Panc1 (cell line): ENCODE measurements at regions not wholly inside any gene's neighbourhood (a gene's known extent, or its start where the extent isn't known, plus 50 kb on each side); places are given as distances from the start of the nearest gene placed in this dataset.
"Not testable (repeated sequence)": the region's sequence is repeated elsewhere in the genome, so short reads cannot be mapped to it uniquely, and the experiment has no call there.

Experiments used
- ATAC-seq: fragments of 200-7000 bp; cut with Tn5 transposase; 2 replicates; pipeline ENCODE4 v1.9.1; 2020; ENCODE audit warnings: mild to moderate bottlenecking, moderate library complexity
- BruUV-seq: library from RNA; stranded (reverse); fragments of 400-500 nt; replicated peaks from 2 replicates; lab custom pipeline; 2021; lab: Mats Ljungman, UMichigan
- CTCF ChIA-PET: fragments of 300-600 bp; sonication (Branson Sonifier 250); formaldehyde crosslinking; loops from one replicate; lab custom pipeline; 2022; ENCODE audit warnings: antibody characterized with exemption; lab: Charles Lee
- POLR2A ChIA-PET: fragments of 300-600 bp; sonication (Branson Sonifier 250); formaldehyde crosslinking; loops from one replicate; lab custom pipeline; 2022; ENCODE audit warnings: antibody characterized with exemption; lab: Charles Lee
- DNase-seq: peaks from one replicate; pipeline ENCODE4 v3.0.0-alpha.2; 2010; ENCODE audit warnings: low read depth, low spot score
- H3K27ac ChIP-seq: 2 replicates; pipeline ENCODE4 v1.5.1; 2011; ENCODE audit warnings: mild to moderate bottlenecking, low read length, inconsistent platforms
- H3K27me3 ChIP-seq: fragments of 200-500 bp; sonication (Bioruptor generic); 2 replicates; pipeline ENCODE4 v1.6.0; 2014; ENCODE audit warnings: low read length, inconsistent platforms; ENCODE audit not compliant: control insufficient read depth, insufficient read depth
- H3K36me3 ChIP-seq: fragments of 200-500 bp; sonication (Bioruptor generic); 2 replicates; pipeline ENCODE4 v1.5.1; 2014; ENCODE audit warnings: inconsistent platforms, mild to moderate bottlenecking, low read length, moderate library complexity; ENCODE audit not compliant: control insufficient read depth, insufficient read depth
- H3K4me1 ChIP-seq: 2 replicates; pipeline ENCODE4 v1.5.1; 2011; ENCODE audit warnings: inconsistent platforms, mild to moderate bottlenecking, low read length, moderate library complexity; ENCODE audit not compliant: control insufficient read depth, insufficient read depth
- H3K4me3 ChIP-seq, 2 experiments: 2 replicates each; pipeline ENCODE4 v1.5.1; 2011 to 2012; ENCODE audit warnings: low read depth in 2 of 2, low read length in 2 of 2, mild to moderate bottlenecking in 2 of 2, inconsistent platforms in 1 of 2, moderate library complexity in 1 of 2
- H3K9me3 ChIP-seq: fragments of 200-500 bp; sonication (Bioruptor generic); 2 replicates; pipeline ENCODE4 v1.5.1; 2014; ENCODE audit warnings: low read depth, mild to moderate bottlenecking, inconsistent platforms, low read length, moderate library complexity; ENCODE audit not compliant: control insufficient read depth, insufficient read depth
- POLR2AphosphoS5 ChIP-seq: IDR thresholded peaks from 2 replicates; pipeline ENCODE4 v1.6.1; 2012; ENCODE audit warnings: mild to moderate bottlenecking, low read depth, low read length, moderate library complexity
- SIN3A ChIP-seq: IDR thresholded peaks from 2 replicates; pipeline ENCODE4 v1.6.1; 2012; ENCODE audit warnings: low read depth, mild to moderate bottlenecking, low read length, moderate library complexity, borderline replicate concordance; ENCODE audit not compliant: insufficient read depth
- TCF7L2 ChIP-seq: IDR thresholded peaks from 2 replicates; pipeline ENCODE4 v1.6.1; 2011; ENCODE audit warnings: mild to moderate bottlenecking, low read depth, low read length, inconsistent platforms
- in situ Hi-C: cut with HindIII; loops from 2 replicates; pipeline ENCODE4 v1.10.0; 2016; ENCODE audit warnings: low sequenced_read_pairs, low pct_unique_long_range_greater_than_20kb
- intact Hi-C: fragments of 100-400 bp; cut with micrococcal nuclease; formaldehyde crosslinking; loops from one replicate; pipeline ENCODE4 v1.10.0; 2022; ENCODE audit not compliant: unreplicated experiment
- TF ChIP-seq, protein P1 (sequence below): fragments of 450-650 bp; IDR thresholded peaks from 2 replicates; pipeline ENCODE4 v1.5.1; 2017; ENCODE audit warnings: mild to moderate bottlenecking
- TF ChIP-seq, protein P2 (sequence below), 2 experiments: IDR thresholded peaks; 2 replicates each; pipeline ENCODE4 v1.6.1; 2011 to 2012; ENCODE audit warnings: low read depth in 2 of 2, control low read depth in 1 of 2, low read length in 1 of 2, mild to moderate bottlenecking in 1 of 2, moderate library complexity in 1 of 2; ENCODE audit not compliant: insufficient read depth in 1 of 2

DNA sequence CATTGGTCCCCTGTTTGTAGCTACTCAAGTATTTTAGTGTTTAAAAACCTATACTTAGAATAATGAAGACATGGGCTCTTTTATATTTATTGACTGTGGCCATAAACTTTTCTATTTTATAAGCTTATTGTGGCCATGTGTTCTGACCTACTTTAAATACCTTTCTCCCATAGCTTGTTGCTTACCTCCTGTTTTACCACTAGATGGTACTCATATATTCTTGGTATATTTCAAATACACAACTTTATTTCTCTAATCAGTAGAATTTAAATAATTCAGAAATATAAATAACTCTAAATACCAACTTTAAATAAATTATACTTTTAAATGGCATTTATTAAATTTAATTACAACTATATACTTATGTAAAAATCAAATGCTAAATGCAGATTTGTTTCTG lies 498.0 kb downstream of the PRDM9 start:
- DNase-seq: no peak
- ChIA-PET CTCF (no interaction called here), POLR2A (no interaction called here)
- intact Hi-C loops: no loop called here
- TF ChIP-seq TCF7L2: no peak
- TF ChIP-seq, protein P1, sequence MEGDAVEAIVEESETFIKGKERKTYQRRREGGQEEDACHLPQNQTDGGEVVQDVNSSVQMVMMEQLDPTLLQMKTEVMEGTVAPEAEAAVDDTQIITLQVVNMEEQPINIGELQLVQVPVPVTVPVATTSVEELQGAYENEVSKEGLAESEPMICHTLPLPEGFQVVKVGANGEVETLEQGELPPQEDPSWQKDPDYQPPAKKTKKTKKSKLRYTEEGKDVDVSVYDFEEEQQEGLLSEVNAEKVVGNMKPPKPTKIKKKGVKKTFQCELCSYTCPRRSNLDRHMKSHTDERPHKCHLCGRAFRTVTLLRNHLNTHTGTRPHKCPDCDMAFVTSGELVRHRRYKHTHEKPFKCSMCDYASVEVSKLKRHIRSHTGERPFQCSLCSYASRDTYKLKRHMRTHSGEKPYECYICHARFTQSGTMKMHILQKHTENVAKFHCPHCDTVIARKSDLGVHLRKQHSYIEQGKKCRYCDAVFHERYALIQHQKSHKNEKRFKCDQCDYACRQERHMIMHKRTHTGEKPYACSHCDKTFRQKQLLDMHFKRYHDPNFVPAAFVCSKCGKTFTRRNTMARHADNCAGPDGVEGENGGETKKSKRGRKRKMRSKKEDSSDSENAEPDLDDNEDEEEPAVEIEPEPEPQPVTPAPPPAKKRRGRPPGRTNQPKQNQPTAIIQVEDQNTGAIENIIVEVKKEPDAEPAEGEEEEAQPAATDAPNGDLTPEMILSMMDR: no peak
- no peak for TF ChIP-seq SIN3A
- TF ChIP-seq, protein P2, sequence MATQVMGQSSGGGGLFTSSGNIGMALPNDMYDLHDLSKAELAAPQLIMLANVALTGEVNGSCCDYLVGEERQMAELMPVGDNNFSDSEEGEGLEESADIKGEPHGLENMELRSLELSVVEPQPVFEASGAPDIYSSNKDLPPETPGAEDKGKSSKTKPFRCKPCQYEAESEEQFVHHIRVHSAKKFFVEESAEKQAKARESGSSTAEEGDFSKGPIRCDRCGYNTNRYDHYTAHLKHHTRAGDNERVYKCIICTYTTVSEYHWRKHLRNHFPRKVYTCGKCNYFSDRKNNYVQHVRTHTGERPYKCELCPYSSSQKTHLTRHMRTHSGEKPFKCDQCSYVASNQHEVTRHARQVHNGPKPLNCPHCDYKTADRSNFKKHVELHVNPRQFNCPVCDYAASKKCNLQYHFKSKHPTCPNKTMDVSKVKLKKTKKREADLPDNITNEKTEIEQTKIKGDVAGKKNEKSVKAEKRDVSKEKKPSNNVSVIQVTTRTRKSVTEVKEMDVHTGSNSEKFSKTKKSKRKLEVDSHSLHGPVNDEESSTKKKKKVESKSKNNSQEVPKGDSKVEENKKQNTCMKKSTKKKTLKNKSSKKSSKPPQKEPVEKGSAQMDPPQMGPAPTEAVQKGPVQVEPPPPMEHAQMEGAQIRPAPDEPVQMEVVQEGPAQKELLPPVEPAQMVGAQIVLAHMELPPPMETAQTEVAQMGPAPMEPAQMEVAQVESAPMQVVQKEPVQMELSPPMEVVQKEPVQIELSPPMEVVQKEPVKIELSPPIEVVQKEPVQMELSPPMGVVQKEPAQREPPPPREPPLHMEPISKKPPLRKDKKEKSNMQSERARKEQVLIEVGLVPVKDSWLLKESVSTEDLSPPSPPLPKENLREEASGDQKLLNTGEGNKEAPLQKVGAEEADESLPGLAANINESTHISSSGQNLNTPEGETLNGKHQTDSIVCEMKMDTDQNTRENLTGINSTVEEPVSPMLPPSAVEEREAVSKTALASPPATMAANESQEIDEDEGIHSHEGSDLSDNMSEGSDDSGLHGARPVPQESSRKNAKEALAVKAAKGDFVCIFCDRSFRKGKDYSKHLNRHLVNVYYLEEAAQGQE (IDR thresholded peaks at IDR 0.05; ENCODE audit: insufficient read depth in 1 of 2, low read depth in 2 of 2, low read length in 1 of 2): no peak
- TF ChIP-seq POLR2AphosphoS5: no peak
- in situ Hi-C loops: no loop called here
- no peak for ATAC-seq
- no TSS peak for BruUV-seq
- Histone ChIP-seq H3K9me3 (no peaks in the 10 kb centered on the region), H3K36me3 (no peaks in the 10 kb centered on the region), H3K4me1 (no peaks in the 10 kb centered on the region), H3K27me3 (no peaks in the 10 kb centered on the region), H3K27ac (no peak overlapping the region), H3K4me3 (no peak overlapping the region)

DNA sequence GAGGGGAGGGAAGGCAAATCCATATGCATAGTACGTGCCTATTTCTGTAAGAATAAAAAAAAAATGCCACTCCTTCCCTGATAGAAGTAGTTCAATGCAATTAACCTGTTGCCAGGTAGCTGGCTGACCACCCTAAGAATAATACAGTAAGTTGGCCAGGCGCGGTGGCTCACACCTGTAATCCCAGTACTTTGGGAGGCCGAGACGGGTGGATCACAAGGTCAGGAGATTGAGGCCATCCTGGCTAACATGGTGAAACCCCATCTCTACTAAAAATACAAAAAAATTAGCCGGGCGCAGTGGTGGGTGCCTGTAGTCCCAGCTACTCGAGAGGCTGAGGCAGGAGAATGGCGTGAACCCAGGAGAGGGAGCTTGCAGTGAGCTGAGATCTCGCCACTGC lies 510.3 kb downstream of the PRDM9 start:
- H3K4me1 ChIP-seq, H3K27me3 ChIP-seq, in situ Hi-C loops, BruUV-seq, H3K9me3 ChIP-seq, H3K36me3 ChIP-seq, H3K4me3 ChIP-seq, ATAC-seq, DNase-seq, intact Hi-C loops, H3K27ac ChIP-seq, CTCF ChIA-PET, POLR2A ChIA-PET: not testable (repeated sequence)

DNA sequence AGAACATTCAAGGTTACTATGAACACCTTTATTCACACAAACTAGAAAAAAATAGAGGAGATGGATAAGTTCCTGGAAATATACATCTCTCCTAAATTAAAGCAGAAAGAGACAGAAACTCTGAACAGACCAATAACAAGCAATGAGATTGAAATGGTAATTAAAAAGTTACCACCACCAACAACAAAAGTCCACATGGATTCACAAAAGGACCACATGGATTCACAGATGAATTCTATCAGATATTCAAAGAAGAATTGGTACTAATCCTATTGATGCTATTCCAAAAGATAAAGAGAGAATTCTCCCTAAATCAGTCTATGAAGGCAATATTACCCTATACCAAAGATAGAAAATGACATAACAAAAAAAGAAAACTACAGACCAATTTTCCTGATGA lies 518.9 kb downstream of the PRDM9 start:
- TF ChIP-seq, protein P2 (IDR thresholded peaks at IDR 0.05; ENCODE audit: insufficient read depth in 1 of 2, low read depth in 2 of 2, low read length in 1 of 2): no peak
- TF ChIP-seq POLR2AphosphoS5: no peak
- no peak for TF ChIP-seq TCF7L2
- no peak for TF ChIP-seq SIN3A
- TF ChIP-seq, protein P1: no peak
- ChIA-PET CTCF (no interaction called here), POLR2A (no interaction called here)
- H3K27ac ChIP-seq: no peak overlapping the region
- ATAC-seq (no peak), DNase-seq (no peak)
- no peaks in the 10 kb centered on the region for H3K9me3 ChIP-seq
- in situ Hi-C loops: no loop called here
- no peaks in the 10 kb centered on the region for H3K4me1 ChIP-seq
- BruUV-seq: no TSS peak
- H3K36me3 ChIP-seq: no peaks in the 10 kb centered on the region
- intact Hi-C loops: no loop called here
- no peaks in the 10 kb centered on the region for H3K27me3 ChIP-seq
- no peak overlapping the region for H3K4me3 ChIP-seq
